ENCODE measurements at regions not wholly inside any gene's neighbourhood (a gene's known extent, or its start where the extent isn't known, plus 50 kb on each side); places are given as distances from the start of the nearest gene placed in this dataset.
"Not testable (repeated sequence)": the region's sequence is repeated elsewhere in the genome, so short reads cannot be mapped to it uniquely, and the experiment has no call there.

GRCh38 chr13:80069374-80069773, 271.6 kb downstream of the SPRY2 start:
- Histone ChIP-seq H3K79me2 (ENCODE audit: low read length) (no peaks in the 10 kb centered on the region), H3K27me3 (ENCODE audit: low read length) (no peaks in the 10 kb centered on the region), H3K27ac (ENCODE audit: low read length) (no peak overlapping the region), H3K4me3 (ENCODE audit: low read length) (no peak overlapping the region), H3K4me2 (ENCODE audit: low read depth, low read length, poor library complexity, severe bottlenecking) (no peak overlapping the region), H3K9ac (ENCODE audit: low read length) (no peak overlapping the region), H3K4me1 (ENCODE audit: low read length) (no peaks in the 10 kb centered on the region), H3K9me2 (replicated peaks; ENCODE audit: insufficient read depth, low read length) (no peaks in the 10 kb centered on the region), H4K20me1 (ENCODE audit: insufficient read depth, low read depth, low read length) (no peaks in the 10 kb centered on the region), H3K36me3 (ENCODE audit: insufficient read depth, low read length) (no peaks in the 10 kb centered on the region), H2AFZ (ENCODE audit: low read length) (no peak overlapping the region), H3K9me3 (ENCODE audit: low read length) (no peaks in the 10 kb centered on the region)
- no peak for DNase-seq

GRCh38 chr13:80065996-80066395, 274.9 kb downstream of the SPRY2 start:
- Histone ChIP-seq H3K9me2 (replicated peaks; ENCODE audit: insufficient read depth, low read length) (no peaks in the 10 kb centered on the region; the same call in 1 of the 2 replicates), H3K36me3 (ENCODE audit: insufficient read depth, low read length) (no peaks in the 10 kb centered on the region), H3K79me2 (ENCODE audit: low read length) (no peaks in the 10 kb centered on the region), H3K4me3 (ENCODE audit: low read length) (no peak overlapping the region), H3K27ac (ENCODE audit: low read length) (no peak overlapping the region), H4K20me1 (ENCODE audit: insufficient read depth, low read depth, low read length) (no peaks in the 10 kb centered on the region), H3K4me1 (ENCODE audit: low read length) (no peaks in the 10 kb centered on the region), H3K9me3 (ENCODE audit: low read length) (no peaks in the 10 kb centered on the region), H2AFZ (ENCODE audit: low read length) (no peak overlapping the region), H3K27me3 (ENCODE audit: low read length) (no peaks in the 10 kb centered on the region), H3K4me2 (ENCODE audit: low read depth, low read length, poor library complexity, severe bottlenecking) (no peak overlapping the region), H3K9ac (ENCODE audit: low read length) (no peak overlapping the region)
- no peak for DNase-seq

- H3K79me2 ChIP-seq (ENCODE audit: low read length); H3K4me1 ChIP-seq (ENCODE audit: low read length); H3K9ac ChIP-seq (ENCODE audit: low read length); H2AFZ ChIP-seq (ENCODE audit: low read length); H3K27me3 ChIP-seq (ENCODE audit: low read length); H3K9me3 ChIP-seq (ENCODE audit: low read length); H3K36me3 ChIP-seq (ENCODE audit: insufficient read depth, low read length); DNase-seq; H3K27ac ChIP-seq (ENCODE audit: low read length); H3K4me3 ChIP-seq (ENCODE audit: low read length); H3K9me2 ChIP-seq (replicated peaks; ENCODE audit: insufficient read depth, low read length); H3K4me2 ChIP-seq (ENCODE audit: low read depth, low read length, poor library complexity, severe bottlenecking); H4K20me1 ChIP-seq (ENCODE audit: insufficient read depth, low read depth, low read length): not testable (repeated sequence)
These were observed 278.5 kb downstream of the SPRY2 start for GRCh38 chr13:80062416-80062815.

GRCh38 chr13:80059789-80060188, 281.1 kb downstream of the SPRY2 start:
- no peak for DNase-seq
- H4K20me1 ChIP-seq (ENCODE audit: insufficient read depth, low read depth, low read length) = no peaks in the 10 kb centered on the region
- no peaks in the 10 kb centered on the region for H3K4me1 ChIP-seq (ENCODE audit: low read length)
- H3K36me3 ChIP-seq (ENCODE audit: insufficient read depth, low read length) = no peaks in the 10 kb centered on the region
- no peaks in the 10 kb centered on the region for H3K79me2 ChIP-seq (ENCODE audit: low read length)
- H3K9ac ChIP-seq (ENCODE audit: low read length) = no peak overlapping the region
- H3K9me2 ChIP-seq (replicated peaks; ENCODE audit: insufficient read depth, low read length) = peaks cover 5% of the 10 kb centered on the region; the same call in 1 of the 2 replicates
- no peaks in the 10 kb centered on the region for H3K9me3 ChIP-seq (ENCODE audit: low read length)
- H3K27me3 ChIP-seq (ENCODE audit: low read length) = no peaks in the 10 kb centered on the region
- H2AFZ ChIP-seq (ENCODE audit: low read length) = no peak overlapping the region
- no peak overlapping the region for H3K4me3 ChIP-seq (ENCODE audit: low read length)
- no peak overlapping the region for H3K27ac ChIP-seq (ENCODE audit: low read length)
- H3K4me2 ChIP-seq (ENCODE audit: low read depth, low read length, poor library complexity, severe bottlenecking) = no peak overlapping the region

- Histone ChIP-seq H3K9ac (ENCODE audit: low read length) (no peak overlapping the region), H3K4me3 (ENCODE audit: low read length) (no peak overlapping the region), H2AFZ (ENCODE audit: low read length) (no peak overlapping the region), H3K36me3 (ENCODE audit: insufficient read depth, low read length) (no peaks in the 10 kb centered on the region), H3K79me2 (ENCODE audit: low read length) (no peaks in the 10 kb centered on the region), H3K9me3 (ENCODE audit: low read length) (no peaks in the 10 kb centered on the region), H3K27me3 (ENCODE audit: low read length) (no peaks in the 10 kb centered on the region), H3K9me2 (replicated peaks; ENCODE audit: insufficient read depth, low read length) (peaks cover 5% of the 10 kb centered on the region; the same call in 1 of the 2 replicates), H3K27ac (ENCODE audit: low read length) (no peak overlapping the region), H3K4me1 (ENCODE audit: low read length) (no peaks in the 10 kb centered on the region), H3K4me2 (ENCODE audit: low read depth, low read length, poor library complexity, severe bottlenecking) (no peak overlapping the region), H4K20me1 (ENCODE audit: insufficient read depth, low read depth, low read length) (no peaks in the 10 kb centered on the region)
- DNase-seq = no peak
These were observed 282.3 kb downstream of the SPRY2 start for GRCh38 chr13:80058626-80059025.

GRCh38 chr13:80055847-80056246, 285.1 kb downstream of the SPRY2 start:
- no peak overlapping the region for H3K9ac ChIP-seq (ENCODE audit: low read length)
- DNase-seq = no peak
- H3K36me3 ChIP-seq (ENCODE audit: insufficient read depth, low read length) = no peaks in the 10 kb centered on the region
- H3K4me2 ChIP-seq (ENCODE audit: low read depth, low read length, poor library complexity, severe bottlenecking) = no peak overlapping the region
- no peak overlapping the region for H3K4me3 ChIP-seq (ENCODE audit: low read length)
- no peak overlapping the region for H2AFZ ChIP-seq (ENCODE audit: low read length)
- 0 out of 2 replicates have a peak, but pooled peaks cover 5% of the 10 kb centered on the region for H3K9me2 ChIP-seq (replicated peaks; ENCODE audit: insufficient read depth, low read length)
- H4K20me1 ChIP-seq (ENCODE audit: insufficient read depth, low read depth, low read length) = no peaks in the 10 kb centered on the region
- H3K9me3 ChIP-seq (ENCODE audit: low read length) = 0 out of 2 replicates have a peak, but pooled peaks cover 3% of the 10 kb centered on the region
- no peaks in the 10 kb centered on the region for H3K79me2 ChIP-seq (ENCODE audit: low read length)
- no peaks in the 10 kb centered on the region for H3K4me1 ChIP-seq (ENCODE audit: low read length)
- H3K27me3 ChIP-seq (ENCODE audit: low read length) = no peaks in the 10 kb centered on the region
- H3K27ac ChIP-seq (ENCODE audit: low read length) = no peak overlapping the region

GRCh38 chr13:80054806-80055205, 286.1 kb downstream of the SPRY2 start:
- Histone ChIP-seq H3K27ac (ENCODE audit: low read length) (no peak overlapping the region), H3K9ac (ENCODE audit: low read length) (no peak overlapping the region), H3K4me3 (ENCODE audit: low read length) (no peak overlapping the region), H2AFZ (ENCODE audit: low read length) (no peak overlapping the region), H3K9me2 (replicated peaks; ENCODE audit: insufficient read depth, low read length) (0 out of 2 replicates have a peak, but pooled peaks cover 5% of the 10 kb centered on the region), H3K36me3 (ENCODE audit: insufficient read depth, low read length) (no peaks in the 10 kb centered on the region), H3K4me1 (ENCODE audit: low read length) (no peaks in the 10 kb centered on the region), H3K27me3 (ENCODE audit: low read length) (no peaks in the 10 kb centered on the region), H3K79me2 (ENCODE audit: low read length) (no peaks in the 10 kb centered on the region), H3K4me2 (ENCODE audit: low read depth, low read length, poor library complexity, severe bottlenecking) (no peak overlapping the region), H3K9me3 (ENCODE audit: low read length) (0 out of 2 replicates have a peak, but pooled peaks cover 3% of the 10 kb centered on the region), H4K20me1 (ENCODE audit: insufficient read depth, low read depth, low read length) (no peaks in the 10 kb centered on the region)
- DNase-seq = no peak

GRCh38 chr13:80052286-80052685, 288.6 kb downstream of the SPRY2 start:
- Histone ChIP-seq H3K4me1 (ENCODE audit: low read length) (peaks cover 8% of the 10 kb centered on the region), H3K27ac (ENCODE audit: low read length) (no peak overlapping the region), H3K27me3 (ENCODE audit: low read length) (no peaks in the 10 kb centered on the region), H3K4me3 (ENCODE audit: low read length) (no peak overlapping the region), H3K36me3 (ENCODE audit: insufficient read depth, low read length) (no peaks in the 10 kb centered on the region), H3K79me2 (ENCODE audit: low read length) (no peaks in the 10 kb centered on the region), H3K9ac (ENCODE audit: low read length) (no peak overlapping the region), H3K9me3 (ENCODE audit: low read length) (0 out of 2 replicates have a peak, but pooled peaks cover 3% of the 10 kb centered on the region), H3K9me2 (replicated peaks; ENCODE audit: insufficient read depth, low read length) (0 out of 2 replicates have a peak, but pooled peaks cover 5% of the 10 kb centered on the region), H2AFZ (ENCODE audit: low read length) (no peak overlapping the region), H3K4me2 (ENCODE audit: low read depth, low read length, poor library complexity, severe bottlenecking) (no peak overlapping the region), H4K20me1 (ENCODE audit: insufficient read depth, low read depth, low read length) (no peaks in the 10 kb centered on the region)
- DNase-seq = no peak

GRCh38 chr13:80050252-80050651, 290.7 kb downstream of the SPRY2 start:
- H3K27ac ChIP-seq (ENCODE audit: low read length) = no peak overlapping the region
- H3K27me3 ChIP-seq (ENCODE audit: low read length) = no peaks in the 10 kb centered on the region
- 0 out of 2 replicates have a peak, but pooled peaks cover 3% of the 10 kb centered on the region for H3K9me3 ChIP-seq (ENCODE audit: low read length)
- no peak overlapping the region for H3K9ac ChIP-seq (ENCODE audit: low read length)
- H4K20me1 ChIP-seq (ENCODE audit: insufficient read depth, low read depth, low read length) = no peaks in the 10 kb centered on the region
- H3K9me2 ChIP-seq (replicated peaks; ENCODE audit: insufficient read depth, low read length) = no peaks in the 10 kb centered on the region
- no peak overlapping the region for H2AFZ ChIP-seq (ENCODE audit: low read length)
- H3K4me2 ChIP-seq (ENCODE audit: low read depth, low read length, poor library complexity, severe bottlenecking) = no peak overlapping the region
- DNase-seq = no peak
- no peaks in the 10 kb centered on the region for H3K36me3 ChIP-seq (ENCODE audit: insufficient read depth, low read length)
- no peaks in the 10 kb centered on the region for H3K79me2 ChIP-seq (ENCODE audit: low read length)
- H3K4me1 ChIP-seq (ENCODE audit: low read length) = peaks cover 8% of the 10 kb centered on the region
- no peak overlapping the region for H3K4me3 ChIP-seq (ENCODE audit: low read length)
